Esophagus squamous epithelium (tissue), 5 donors: ENCODE measurements at regions not wholly inside any gene's neighbourhood (a gene's known extent, or its start where the extent isn't known, plus 50 kb on each side); places are given as distances from the start of the nearest gene placed in this dataset.

ENCODE experiments used
- DNase-seq: peaks from one replicate; lab custom pipeline; 2025; lab: John Stamatoyannopoulos, UW
- H3K27ac ChIP-seq, 4 donors: fragments of 200-600 bp; sonication (generic); one replicate each; pipeline ENCODE4 v1.5.1; 2016 to 2019; ENCODE audit warnings: mild to moderate bottlenecking in 1 of 4
- H3K27me3 ChIP-seq, 4 donors: fragments of 200-600 bp; sonication (generic); 1 replicate in 3 of 4; 2 replicates in 1 of 4; pipeline versions ENCODE4 v1.5.1 to v1.6.0; 2017 to 2021; ENCODE audit warnings: antibody characterized with exemption in 1 of 4
- H3K36me3 ChIP-seq, 3 donors: fragments of 200-600 bp; sonication (generic); one replicate each; pipeline ENCODE4 v1.5.1; 2016 to 2019
- H3K4me1 ChIP-seq, 3 donors: fragments of 200-600 bp; sonication (generic); one replicate each; pipeline ENCODE4 v1.5.1; 2017 to 2019
- H3K4me3 ChIP-seq, 4 donors: fragments of 200-600 bp; sonication (generic); 1 replicate in 3 of 4; 2 replicates in 1 of 4; pipeline ENCODE4 v1.5.1; 2016 to 2019; ENCODE audit warnings: mild to moderate bottlenecking in 2 of 4, moderate library complexity in 1 of 4
- H3K9me3 ChIP-seq, 3 donors: fragments of 200-600 bp; sonication (generic); one replicate each; pipeline ENCODE4 v1.5.1; 2016 to 2019
- CTCF ChIP-seq, 6 experiments: fragments of 450-650 bp in 4 of 6; fragments of 200-600 bp in 2 of 6; sonication (generic) in 2 of 6; IDR thresholded peaks; one replicate each; pipeline ENCODE4 v1.5.1; 2016 to 2019; ENCODE audit warnings: antibody characterized with exemption in 6 of 6, mild to moderate bottlenecking in 4 of 6, moderate library complexity in 4 of 6
- POLR2A ChIP-seq, 4 donors: fragments of 450-650 bp; IDR thresholded peaks; one replicate each; pipeline ENCODE4 v1.6.1; 2017; ENCODE audit warnings: antibody characterized with exemption in 4 of 4, mild to moderate bottlenecking in 4 of 4, moderate library complexity in 3 of 4
- WGBS, 2 donors: methylation state at CpG; one replicate each; pipeline ENCODE4 v1.1.5; 2018; 5-methylcytosine and 5-hydroxymethylcytosine counted together
- intact Hi-C: fragments of 100-400 bp; cut with DNase I; formaldehyde crosslinking; loops from one replicate; pipeline ENCODE4 v1.15.0; 2022
- donor health status: DM: yes; HTN: yes; CAD: no.

- H3K9me3 ChIP-seq: no peaks in the 10 kb centered on the region
- no peak for DNase-seq
- intact Hi-C loops: no loop called here
- 58 to 82% methylated on average over 4 to 6 of the region's 6 CpGs for WGBS, 2 donors
- no peak overlapping the region for H3K4me3 ChIP-seq
- H3K36me3 ChIP-seq: no peaks in the 10 kb centered on the region
- no peaks in the 10 kb centered on the region for H3K4me1 ChIP-seq
- H3K27ac ChIP-seq: no peak overlapping the region
- peaks cover 0 to 10% (median 0%) of the 10 kb centered on the region in 4 donors for H3K27me3 ChIP-seq
- TF ChIP-seq POLR2A (IDR thresholded peaks at IDR 0.05) (no peak), CTCF (IDR thresholded peaks at IDR 0.05) (no peak)
Observed at GRCh38 chr10:124162774-124163354, 69.5 kb upstream of the CHST15 start.

- no peak for TF ChIP-seq POLR2A (IDR thresholded peaks at IDR 0.05)
- no peak for TF ChIP-seq CTCF (IDR thresholded peaks at IDR 0.05)
- no peak for DNase-seq
Observed at GRCh38 chr10:124162136-124162535, 68.7 kb upstream of the CHST15 start.

GRCh38 chr10:124161601-124162000, 68.2 kb upstream of the CHST15 start:
- H3K9me3 ChIP-seq: no peaks in the 10 kb centered on the region
- H3K27me3 ChIP-seq: peaks cover 0 to 10% (median 0%) of the 10 kb centered on the region in 4 donors
- intact Hi-C loops: no loop called here
- no peak overlapping the region for H3K4me3 ChIP-seq
- TF ChIP-seq CTCF (IDR thresholded peaks at IDR 0.05): no peak
- no peak for TF ChIP-seq POLR2A (IDR thresholded peaks at IDR 0.05)
- no peaks in the 10 kb centered on the region for H3K36me3 ChIP-seq
- DNase-seq: no peak
- no peak overlapping the region for H3K27ac ChIP-seq
- 67 to 70% methylated on average over 3 to 4 of the region's 5 CpGs for WGBS, 2 donors
- peaks cover 0 to 10% (median 9%) of the 10 kb centered on the region in 3 donors for H3K4me1 ChIP-seq

More at GRCh38 chr10:124162136-124162535, 68.7 kb upstream of the CHST15 start:
- H3K27ac ChIP-seq: no peak overlapping the region
- H3K9me3 ChIP-seq: no peaks in the 10 kb centered on the region
- no peak overlapping the region for H3K4me3 ChIP-seq
- peaks cover 0 to 10% (median 0%) of the 10 kb centered on the region in 4 donors for H3K27me3 ChIP-seq
- no peaks in the 10 kb centered on the region for H3K36me3 ChIP-seq
- intact Hi-C loops: no loop called here
- H3K4me1 ChIP-seq: peaks cover 0 to 5% (median 3%) of the 10 kb centered on the region in 3 donors
- WGBS, 2 donors: 87 to 92% methylated on average over 6 of the region's 6 CpGs

- no peaks in the 10 kb centered on the region for H3K36me3 ChIP-seq
- no peak for DNase-seq
- intact Hi-C loops: no loop called here
- WGBS, 2 donors: 73 to 74% methylated on average over 13 of the region's 13 CpGs
- H3K9me3 ChIP-seq: no peaks in the 10 kb centered on the region
- H3K4me1 ChIP-seq: peaks cover 0 to 15% (median 14%) of the 10 kb centered on the region in 3 donors
- H3K27ac ChIP-seq: no peak overlapping the region
- H3K4me3 ChIP-seq: no peak overlapping the region
- no peak for TF ChIP-seq POLR2A (IDR thresholded peaks at IDR 0.05)
- TF ChIP-seq CTCF (IDR thresholded peaks at IDR 0.05): no peak
- H3K27me3 ChIP-seq: peaks cover 0 to 10% (median 0%) of the 10 kb centered on the region in 4 donors
Observed at GRCh38 chr10:124160943-124161582, 67.7 kb upstream of the CHST15 start.

- Histone ChIP-seq H3K4me3 (no peak overlapping the region), H3K27me3 (peaks cover 0 to 10% (median 0%) of the 10 kb centered on the region in 4 donors), H3K4me1 (peaks cover 5 to 22% (median 20%) of the 10 kb centered on the region in 3 donors), H3K9me3 (no peaks in the 10 kb centered on the region), H3K27ac (no peak overlapping the region), H3K36me3 (no peaks in the 10 kb centered on the region)
- intact Hi-C loops: no loop called here
- WGBS, 2 donors: 65 to 74% methylated on average over 5 to 9 of the region's 10 CpGs
- no peak for TF ChIP-seq CTCF (IDR thresholded peaks at IDR 0.05)
- no peak for TF ChIP-seq POLR2A (IDR thresholded peaks at IDR 0.05)
- no peak for DNase-seq
Observed at GRCh38 chr10:124160176-124160575, 66.8 kb upstream of the CHST15 start.
